GM12878 (cell line): ENCODE measurements at regions not wholly inside any gene's neighbourhood (a gene's known extent, or its start where the extent isn't known, plus 50 kb on each side); places are given as distances from the start of the nearest gene placed in this dataset.

Experiments used
- ATAC-seq: fragments of 200-7000 bp; cut with Tn5 transposase; 3 replicates; pipeline ENCODE4 v1.9.1; 2020; ENCODE audit warnings: mild to moderate bottlenecking, moderate library complexity
- BruUV-seq: library from RNA; stranded (reverse); fragments of 400-500 nt; replicated peaks from 2 replicates; lab custom pipeline; 2021; lab: Mats Ljungman, UMichigan
- CTCF ChIA-PET: fragments of 300-600 bp; sonication (Branson Sonifier 250); formaldehyde crosslinking; extraction: SDS; loops from one replicate; lab custom pipeline; 2021; ENCODE audit warnings: inconsistent platforms; lab: Yijun Ruan, JAX
- POLR2A ChIA-PET: fragments of 350-600 bp; formaldehyde crosslinking; extraction: SDS; loops from one replicate; lab custom pipeline; 2021; ENCODE audit warnings: inconsistent platforms; lab: Charles Lee
- RAD21 ChIA-PET: fragments of 300-600 bp; sonication (Branson Sonifier 250); formaldehyde crosslinking; loops from one replicate; lab custom pipeline; 2023; ENCODE audit warnings: antibody characterized with exemption; ENCODE audit not compliant: unreplicated experiment; lab: Charles Lee
- SMC1A ChIA-PET: fragments of 300-600 bp; sonication (Branson Sonifier 250); formaldehyde crosslinking; loops from one replicate; lab custom pipeline; 2023; ENCODE audit not compliant: unreplicated experiment, uncharacterized antibody; lab: Charles Lee
- DNase-seq: peaks from one replicate; pipeline ENCODE4 v3.0.0-alpha.2; 2011; ENCODE audit warnings: low read depth, low spot score
- FAIRE-seq: peaks from 3 replicates; lab custom pipeline; 2011; peaks lifted over from hg19 to GRCh38; lab: Jason Lieb, UNC
- H2AFZ ChIP-seq: 2 replicates; pipeline ENCODE4 v1.6.0; 2011; ENCODE audit warnings: low read depth, low read length, control low read depth; ENCODE audit not compliant: control insufficient read depth
- H3K27ac ChIP-seq: 2 replicates; pipeline ENCODE4 v1.5.1; 2011; ENCODE audit warnings: control low read depth; ENCODE audit not compliant: control insufficient read depth, insufficient read depth
- H3K27me3 ChIP-seq, 2 experiments: replicated peaks in 1 of 2; 2 replicates each; pipeline versions ENCODE4 v1.6.0 to v1.6.1; 2011; ENCODE audit warnings: low read length in 1 of 2; ENCODE audit not compliant: control insufficient read depth in 2 of 2, insufficient read depth in 2 of 2
- H3K36me3 ChIP-seq, 2 experiments: 2 replicates each; pipeline ENCODE4 v1.5.1; 2011; ENCODE audit warnings: low read length in 1 of 2; ENCODE audit not compliant: control insufficient read depth in 2 of 2, insufficient read depth in 2 of 2
- H3K4me1 ChIP-seq: 2 replicates; pipeline ENCODE4 v1.6.1; 2011; ENCODE audit warnings: mild to moderate bottlenecking, low read length, moderate library complexity, mixed read lengths; ENCODE audit not compliant: control insufficient read depth, insufficient read depth
- H3K4me2 ChIP-seq: 2 replicates; pipeline ENCODE4 v1.6.0; 2011; ENCODE audit warnings: control low read depth; ENCODE audit not compliant: control insufficient read depth, insufficient read depth
- H3K4me3 ChIP-seq: fragments of 200-600 bp; sonication (generic); 2 replicates; pipeline ENCODE4 v1.5.1; 2016
- H3K79me2 ChIP-seq: 2 replicates; pipeline ENCODE4 v1.6.0; 2011; ENCODE audit warnings: low read length; ENCODE audit not compliant: control insufficient read depth, insufficient read depth
- H3K9ac ChIP-seq: 2 replicates; pipeline ENCODE4 v1.8.0; 2011; ENCODE audit warnings: low read length, control low read depth, mixed read lengths; ENCODE audit not compliant: control insufficient read depth, insufficient read depth
- H3K9me3 ChIP-seq: replicated peaks from 3 replicates; pipeline ENCODE4 v1.5.1; 2011; ENCODE audit warnings: mild to moderate bottlenecking, low read length; ENCODE audit not compliant: control insufficient read depth, insufficient read depth
- H4K20me1 ChIP-seq: 2 replicates; pipeline ENCODE4 v1.6.0; 2011; ENCODE audit not compliant: control insufficient read depth, insufficient read depth
- ASH2L ChIP-seq: fragments of 300-600, 200-600 bp; sonication (generic); IDR thresholded peaks from 2 replicates; pipeline ENCODE4 v1.6.1; 2017; ENCODE audit warnings: low read depth, mild to moderate bottlenecking, borderline replicate concordance
- ATF7 ChIP-seq: fragments of 450-650 bp; IDR thresholded peaks from 2 replicates; pipeline ENCODE4 v1.6.1; 2016; ENCODE audit warnings: low read depth, mild to moderate bottlenecking
- BACH1 ChIP-seq: fragments of 450-650 bp; IDR thresholded peaks from 2 replicates; pipeline ENCODE4 v1.6.1; 2017; ENCODE audit warnings: mild to moderate bottlenecking, borderline replicate concordance
- BRCA1 ChIP-seq: IDR thresholded peaks from 2 replicates; pipeline ENCODE4 v1.6.1; 2011; ENCODE audit warnings: low read depth, low read length, improper control_type of control experiment
- CBX3 ChIP-seq: fragments of 200-600 bp; sonication (generic); IDR thresholded peaks from 2 replicates; pipeline ENCODE4 v1.6.1; 2016; ENCODE audit warnings: low read depth, borderline replicate concordance
- ESRRA ChIP-seq: IDR thresholded peaks from 2 replicates; pipeline ENCODE4 v1.6.1; 2012; ENCODE audit warnings: mild to moderate bottlenecking, low read length, improper control_type of control experiment
- ETV6 ChIP-seq, 2 experiments: fragments of 450-650 bp in 1 of 2; IDR thresholded peaks in 1 of 2; conservative IDR thresholded peaks in 1 of 2; 2 replicates each; pipeline ENCODE4 v1.6.1; 2014; ENCODE audit warnings: antibody characterized with exemption in 1 of 2, borderline replicate concordance in 1 of 2, low read depth in 1 of 2, mild to moderate bottlenecking in 1 of 2, moderate library complexity in 1 of 2
- EZH2 ChIP-seq: IDR thresholded peaks from 2 replicates; pipeline ENCODE4 v1.6.1; 2012; ENCODE audit warnings: low read depth, mild to moderate bottlenecking, control low read depth, inconsistent platforms, low read length, borderline replicate concordance; ENCODE audit not compliant: control insufficient read depth
- FOS ChIP-seq: IDR thresholded peaks from 3 replicates; pipeline ENCODE4 v1.6.1; 2011; ENCODE audit warnings: borderline replicate concordance; ENCODE audit not compliant: insufficient read length; ENCODE audit errors: extremely low read depth
- HDAC2 ChIP-seq: fragments of 200-600 bp; sonication (generic); IDR thresholded peaks from 2 replicates; pipeline ENCODE4 v1.6.1; 2017
- NFXL1 ChIP-seq: fragments of 450-650 bp; IDR thresholded peaks from 2 replicates; pipeline ENCODE4 v1.6.1; 2017; ENCODE audit warnings: antibody characterized with exemption, mild to moderate bottlenecking, borderline replicate concordance
- POLR2A ChIP-seq: IDR thresholded peaks from 2 replicates; pipeline ENCODE4 v1.6.1; 2011; ENCODE audit warnings: low read depth, mild to moderate bottlenecking, low read length
- POLR2AphosphoS5 ChIP-seq: IDR thresholded peaks from 2 replicates; pipeline ENCODE4 v1.6.1; 2011; ENCODE audit warnings: mild to moderate bottlenecking, low read length, inconsistent platforms
- RBBP5 ChIP-seq: fragments of 200-600 bp; sonication (generic); conservative IDR thresholded peaks from 2 replicates; pipeline ENCODE4 v1.6.1; 2016
- SMARCA5 ChIP-seq: fragments of 450-650 bp; IDR thresholded peaks from 2 replicates; pipeline ENCODE4 v1.6.1; 2017; ENCODE audit warnings: mild to moderate bottlenecking
- in situ Hi-C: fragments of 300-500 bp; cut with MboI; formaldehyde crosslinking; loops from 9 replicates; pipeline ENCODE4 v1.14.3; 2018; ENCODE audit warnings: mixed read lengths
- intact Hi-C: fragments of 100-400 bp; cut with micrococcal nuclease; formaldehyde crosslinking; loops from one replicate; pipeline ENCODE4 v1.14.2; 2022; ENCODE audit not compliant: unreplicated experiment

- intact Hi-C loops (no loop called here), in situ Hi-C loops (no loop called here)
- Histone ChIP-seq H3K27me3 (no peaks in the 10 kb centered on the region), H3K4me3 (no peak overlapping the region), H3K4me2 (no peak overlapping the region), H3K9ac (no peak overlapping the region), H3K9me3 (no peaks in the 10 kb centered on the region), H3K36me3 (no peaks in the 10 kb centered on the region), H2AFZ (no peak overlapping the region), H3K79me2 (no peaks in the 10 kb centered on the region), H4K20me1 (no peaks in the 10 kb centered on the region), H3K4me1 (no peaks in the 10 kb centered on the region), H3K27ac (no peak overlapping the region)
- FAIRE-seq = no peak
- BruUV-seq = no TSS peak
- ChIA-PET POLR2A (no interaction called here), SMC1A (no interaction called here), CTCF (no interaction called here), RAD21 (no interaction called here)
- no peak for ATAC-seq
- TF ChIP-seq ESRRA (no peak), EZH2 (no peak), POLR2A (no peak), CBX3 (no peak), BRCA1 (no peak), FOS (no peak), ASH2L (no peak), ATF7 (no peak), BACH1 (no peak), SMARCA5 (no peak), ETV6 (conservative IDR thresholded peaks at IDR 0.05 in 1 of 2, IDR thresholded peaks at IDR 0.05 in 1 of 2; ENCODE audit: borderline replicate concordance in 1 of 2, low read depth in 1 of 2) (no peak), HDAC2 (no peak), NFXL1 (no peak), POLR2AphosphoS5 (no peak), RBBP5 (no peak)
- no peak for DNase-seq
These were observed 52.8 kb upstream of the SEMA3E start for GRCh38 chr7:83701736-83702135.
